ENCODE measurements at regions not wholly inside any gene's neighbourhood (a gene's known extent, or its start where the extent isn't known, plus 50 kb on each side); places are given as distances from the start of the nearest gene placed in this dataset.

- no peak for TF ChIP-seq CTCF (IDR thresholded peaks at IDR 0.05; ENCODE audit: borderline replicate concordance, insufficient read depth, low read depth, low read length)
These were observed 69.3 kb downstream of the KCNE4 start for GRCh38 chr2:223121283-223121682.

GRCh38 chr2:223122781-223123180, 70.8 kb downstream of the KCNE4 start:
- H3K4me3 ChIP-seq (ENCODE audit: low read depth, low read length): no peak overlapping the region
- no peak for TF ChIP-seq CTCF (IDR thresholded peaks at IDR 0.05; ENCODE audit: borderline replicate concordance, insufficient read depth, low read depth, low read length)

More at GRCh38 chr2:223121283-223121682, 69.3 kb downstream of the KCNE4 start:
- H3K4me3 ChIP-seq (ENCODE audit: low read depth, low read length): no peak overlapping the region

- no peak for TF ChIP-seq CTCF (IDR thresholded peaks at IDR 0.05; ENCODE audit: borderline replicate concordance, insufficient read depth, low read depth, low read length)
- no peak overlapping the region for H3K4me3 ChIP-seq (ENCODE audit: low read depth, low read length)
These were observed 72.0 kb downstream of the KCNE4 start for GRCh38 chr2:223123855-223124610.

- no peak for TF ChIP-seq CTCF (IDR thresholded peaks at IDR 0.05; ENCODE audit: borderline replicate concordance, insufficient read depth, low read depth, low read length)
- H3K4me3 ChIP-seq (ENCODE audit: low read depth, low read length): no peak overlapping the region
These were observed 89.6 kb downstream of the KCNE4 start for GRCh38 chr2:223141606-223142005.

GRCh38 chr2:223142118-223142517, 90.1 kb downstream of the KCNE4 start:
- no peak for TF ChIP-seq CTCF (IDR thresholded peaks at IDR 0.05; ENCODE audit: borderline replicate concordance, insufficient read depth, low read depth, low read length)

GRCh38 chr2:223147431-223147830, 95.4 kb downstream of the KCNE4 start:
- TF ChIP-seq CTCF (IDR thresholded peaks at IDR 0.05; ENCODE audit: borderline replicate concordance, insufficient read depth, low read depth, low read length): no peak
- no peak overlapping the region for H3K4me3 ChIP-seq (ENCODE audit: low read depth, low read length)

More at GRCh38 chr2:223142118-223142517, 90.1 kb downstream of the KCNE4 start:
- no peak overlapping the region for H3K4me3 ChIP-seq (ENCODE audit: low read depth, low read length)

- TF ChIP-seq CTCF (IDR thresholded peaks at IDR 0.05; ENCODE audit: borderline replicate concordance, insufficient read depth, low read depth, low read length): no peak
- no peak overlapping the region for H3K4me3 ChIP-seq (ENCODE audit: low read depth, low read length)
These were observed 96.5 kb downstream of the KCNE4 start for GRCh38 chr2:223148516-223148915.
